ENCODE measurements at regions not wholly inside any gene's neighbourhood (a gene's known extent, or its start where the extent isn't known, plus 50 kb on each side); places are given as distances from the start of the nearest gene placed in this dataset.

- DNase-seq: no peak
Measured at GRCh38 chr6:169165561-169166300, 87.9 kb downstream of the THBS2 start.

- DNase-seq: no peak
Measured at GRCh38 chr6:169164986-169165385, 88.7 kb downstream of the THBS2 start.

- DNase-seq: no peak
Measured at GRCh38 chr6:169164451-169164850, 89.2 kb downstream of the THBS2 start.

DNA sequence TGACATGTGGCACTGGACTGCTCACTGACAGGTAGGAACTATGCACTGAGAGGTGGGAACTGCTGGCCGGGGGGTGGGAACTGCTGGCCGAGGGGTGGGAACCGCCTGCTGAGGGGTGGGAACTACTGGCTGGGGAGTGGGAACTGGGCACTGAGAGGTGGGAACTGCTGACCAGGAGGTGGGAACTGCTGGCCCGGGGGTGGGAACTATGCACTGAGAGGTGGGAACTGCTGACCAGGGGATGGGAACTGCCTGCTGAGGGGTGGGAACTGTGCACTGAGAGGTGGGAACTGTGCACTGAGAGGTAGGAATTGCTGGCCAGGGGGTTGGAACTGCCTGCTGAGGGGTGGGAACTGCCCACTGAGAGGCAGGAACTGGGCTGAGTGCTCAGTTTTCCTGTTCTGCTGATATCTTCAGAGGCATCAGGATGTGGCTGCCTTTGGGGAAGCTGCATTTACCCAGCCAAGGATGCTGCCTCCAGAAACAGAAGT lies 90.2 kb downstream of the THBS2 start:
- no peak for DNase-seq

- DNase-seq: no peak
Measured at GRCh38 chr6:169162752-169163407, 90.8 kb downstream of the THBS2 start.

DNA sequence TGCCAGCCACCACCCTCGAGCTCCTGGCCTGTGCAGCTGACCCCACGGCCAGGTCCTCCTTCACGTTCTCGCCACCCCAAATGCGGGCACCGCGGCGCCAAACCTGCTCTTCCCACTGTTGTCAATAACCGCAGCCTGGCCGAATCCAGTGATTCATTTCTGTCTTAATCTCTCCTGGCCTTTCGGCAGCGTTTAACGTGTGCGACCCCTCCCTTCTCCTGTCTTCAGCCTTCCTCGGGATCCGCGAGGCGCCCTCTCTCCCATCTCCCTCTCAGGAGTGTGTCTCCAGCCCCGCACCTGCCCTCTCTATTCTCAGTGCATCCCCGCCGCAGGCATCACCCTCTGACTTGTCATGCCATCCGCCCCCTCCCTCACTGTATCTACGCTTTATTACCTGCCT lies 91.4 kb downstream of the THBS2 start:
- no peak for DNase-seq

- no peak for DNase-seq
Measured at GRCh38 chr6:169161572-169162167, 92.0 kb downstream of the THBS2 start.

- DNase-seq: no peak
Measured at GRCh38 chr6:169160855-169161560, 92.6 kb downstream of the THBS2 start.

DNA sequence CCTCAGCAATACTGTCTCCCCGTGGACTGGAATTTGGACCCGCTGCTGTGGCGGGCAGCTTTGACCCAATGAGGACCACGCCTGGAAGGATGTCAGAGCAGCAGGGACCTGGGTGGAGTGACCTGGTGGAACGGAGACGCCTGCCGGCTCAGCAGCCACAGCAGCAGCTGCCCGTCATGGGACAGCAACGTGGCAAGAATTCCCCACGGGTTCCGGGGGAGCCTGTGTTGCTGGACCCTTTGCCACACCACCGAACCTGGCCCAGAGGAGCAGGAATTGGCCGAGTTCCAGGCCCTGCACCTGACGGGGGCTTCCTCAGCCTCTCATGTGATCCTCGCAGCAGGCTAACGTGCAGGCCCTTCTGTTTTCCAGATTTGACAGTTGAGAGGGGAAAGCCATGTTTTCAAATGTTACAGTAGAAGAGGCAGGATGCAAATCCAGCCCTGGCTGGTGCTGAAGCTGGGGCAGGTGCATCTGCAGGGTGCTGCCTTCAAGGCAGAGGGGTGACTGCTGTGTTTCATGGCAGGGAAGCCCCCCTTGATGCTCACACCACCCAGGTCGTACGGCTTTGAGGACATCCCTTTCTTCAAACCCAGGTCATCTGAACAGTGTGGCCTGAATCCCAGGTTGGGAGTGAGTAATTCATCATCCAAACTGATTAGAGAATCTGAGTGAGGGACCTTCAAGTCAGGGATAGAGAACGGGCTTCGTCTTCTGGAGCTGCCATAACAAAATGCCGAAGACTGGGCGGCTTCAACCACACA lies 93.4 kb downstream of the THBS2 start:
- DNase-seq: no peak

DNA sequence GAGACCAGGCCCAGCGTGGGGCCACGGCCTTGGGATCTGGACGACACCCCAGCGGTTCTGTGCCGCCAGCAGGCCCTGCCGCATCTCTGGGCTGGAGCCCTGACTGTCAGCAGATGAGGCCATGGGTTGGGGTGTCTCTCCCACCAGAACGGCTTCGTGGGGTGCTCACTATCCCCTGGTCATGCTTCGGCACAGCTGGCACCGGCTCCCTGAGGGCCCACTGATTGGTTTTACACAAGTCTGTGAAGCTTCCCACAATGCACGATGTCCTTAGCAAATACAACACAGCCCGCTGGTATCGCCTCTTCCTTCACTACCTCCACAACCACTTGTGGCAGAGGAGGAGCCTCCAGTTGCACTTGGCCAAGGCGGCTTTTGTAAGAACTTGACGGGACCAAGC lies 94.3 kb downstream of the THBS2 start:
- no peak for DNase-seq

- DNase-seq: no peak
Measured at GRCh38 chr6:169158691-169159090, 95.0 kb downstream of the THBS2 start.

- no peak for DNase-seq
Measured at GRCh38 chr6:169158174-169158573, 95.5 kb downstream of the THBS2 start.

DNA sequence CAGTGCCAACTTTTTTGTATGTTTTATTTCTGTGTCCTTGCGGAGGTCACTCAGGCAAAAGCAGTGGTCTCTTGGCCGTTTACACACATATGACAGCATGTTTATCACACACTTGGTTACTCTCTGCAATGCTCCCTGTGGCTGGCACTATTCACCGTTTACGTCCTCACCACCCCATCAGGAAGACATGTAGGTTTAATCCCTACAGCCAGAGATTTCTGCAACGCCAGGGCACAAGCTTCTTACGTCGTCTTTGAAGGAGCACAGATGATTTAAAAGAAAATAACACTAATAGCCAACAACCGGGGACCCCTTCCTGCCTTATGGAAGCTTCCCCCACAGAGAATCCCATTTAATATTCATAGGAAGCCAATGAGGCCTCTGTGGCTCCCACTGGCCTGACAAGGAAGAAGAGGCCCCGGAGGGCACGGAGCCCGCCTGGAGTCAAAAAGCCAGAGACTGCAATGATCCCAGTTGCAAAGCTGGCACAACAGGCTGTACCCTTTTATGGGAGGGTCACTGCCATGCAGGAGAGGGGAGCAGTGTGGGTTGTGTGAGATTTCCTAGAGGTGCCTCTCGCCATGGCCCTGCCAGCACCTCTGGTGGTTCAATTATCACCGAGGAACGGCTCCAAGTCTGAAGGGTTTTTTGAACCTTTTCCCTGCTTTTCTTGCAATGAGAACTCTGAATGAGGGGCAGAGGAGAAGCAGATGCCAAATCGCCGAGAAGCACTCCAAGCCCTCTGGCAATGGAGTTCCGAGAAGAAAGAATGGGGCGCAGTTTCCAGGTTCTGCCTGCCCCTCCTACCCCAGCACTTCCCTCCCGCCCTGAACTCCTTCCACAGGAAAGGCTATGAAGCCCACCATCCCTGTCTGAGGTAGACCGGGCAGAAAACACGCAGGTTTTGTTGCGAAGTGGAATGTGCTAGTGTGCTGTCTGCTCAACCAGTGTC lies 96.2 kb downstream of the THBS2 start:
- DNase-seq: no peak

DNA sequence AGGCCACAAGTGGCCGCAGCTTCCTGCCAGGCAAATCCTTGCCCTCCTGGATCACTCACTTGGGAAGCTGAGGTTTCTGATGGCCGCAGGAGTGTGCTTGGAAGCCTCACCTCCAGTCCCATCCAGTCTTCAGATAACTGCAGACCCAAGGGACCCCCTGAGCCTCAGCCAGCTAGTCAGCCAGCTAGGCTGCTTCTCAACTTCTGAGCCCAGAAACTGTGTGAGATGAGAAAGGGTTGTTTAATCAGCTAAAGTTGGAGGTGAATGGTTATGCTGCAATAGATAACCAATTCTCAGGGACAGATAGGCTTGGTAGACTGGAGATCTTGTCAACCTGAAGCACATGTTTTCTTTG lies 96.9 kb downstream of the THBS2 start:
- DNase-seq: no peak

- no peak for DNase-seq
Measured at GRCh38 chr6:169156108-169156792, 97.4 kb downstream of the THBS2 start.

DNA sequence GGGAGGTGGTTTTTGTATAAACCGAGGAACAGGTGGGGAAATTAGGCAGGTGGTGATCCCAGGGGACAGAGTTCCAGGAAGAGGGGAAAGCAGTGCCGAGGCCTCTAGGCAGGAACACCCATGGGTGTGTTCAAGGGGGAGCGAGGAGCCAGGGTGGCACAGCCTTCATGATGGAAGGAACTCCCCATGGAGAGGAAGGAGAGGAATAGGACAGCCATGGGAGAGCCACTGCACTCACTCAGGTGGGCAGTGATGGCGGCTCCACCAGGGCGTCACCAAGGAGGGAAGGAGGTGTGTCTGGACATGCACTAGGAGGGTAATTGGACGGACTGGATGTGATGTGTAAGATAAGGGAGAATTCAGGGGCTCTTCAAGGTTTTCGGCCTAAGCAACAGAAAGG lies 98.2 kb downstream of the THBS2 start:
- no peak for DNase-seq

DNA sequence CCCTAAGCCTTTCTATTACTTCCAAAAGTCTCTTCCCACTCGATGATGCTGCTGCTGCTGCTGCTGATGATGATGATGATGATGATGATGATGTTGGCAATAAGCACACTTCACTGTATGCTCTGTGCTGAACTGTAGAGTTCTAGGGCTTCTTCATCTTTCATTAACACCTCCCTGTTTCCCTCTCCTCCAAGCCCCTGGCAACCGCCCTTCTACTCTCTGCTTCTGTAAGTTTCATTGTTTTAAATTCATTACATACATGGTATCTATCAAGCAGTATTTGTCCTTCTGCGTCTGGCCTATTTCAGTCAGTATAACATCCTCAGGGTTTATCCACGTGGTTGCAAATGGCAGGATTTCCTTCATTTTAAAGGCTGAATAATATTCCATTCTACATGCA lies 100.2 kb downstream of the THBS2 start:
- DNase-seq: no peak

DNA sequence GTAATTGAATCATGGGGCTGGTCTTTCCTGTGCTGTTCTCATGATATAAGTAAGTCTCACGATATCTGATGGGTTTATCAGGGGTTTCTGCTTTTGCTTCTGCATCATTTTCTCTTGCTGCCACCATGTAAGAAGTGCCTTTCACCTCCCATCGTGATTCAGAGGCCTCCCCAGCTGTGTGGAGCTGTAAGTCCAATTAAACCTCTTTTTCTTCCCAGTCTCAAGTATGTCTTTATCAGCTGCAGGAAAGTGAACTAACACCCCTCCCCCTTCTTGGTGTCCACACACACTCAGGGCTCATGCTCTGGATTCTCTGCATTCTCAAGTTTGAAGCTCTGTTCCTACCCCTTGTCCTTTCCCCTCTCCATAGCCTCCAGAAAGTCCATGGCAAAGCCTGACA lies 107.1 kb downstream of the THBS2 start:
- DNase-seq: no peak

DNA sequence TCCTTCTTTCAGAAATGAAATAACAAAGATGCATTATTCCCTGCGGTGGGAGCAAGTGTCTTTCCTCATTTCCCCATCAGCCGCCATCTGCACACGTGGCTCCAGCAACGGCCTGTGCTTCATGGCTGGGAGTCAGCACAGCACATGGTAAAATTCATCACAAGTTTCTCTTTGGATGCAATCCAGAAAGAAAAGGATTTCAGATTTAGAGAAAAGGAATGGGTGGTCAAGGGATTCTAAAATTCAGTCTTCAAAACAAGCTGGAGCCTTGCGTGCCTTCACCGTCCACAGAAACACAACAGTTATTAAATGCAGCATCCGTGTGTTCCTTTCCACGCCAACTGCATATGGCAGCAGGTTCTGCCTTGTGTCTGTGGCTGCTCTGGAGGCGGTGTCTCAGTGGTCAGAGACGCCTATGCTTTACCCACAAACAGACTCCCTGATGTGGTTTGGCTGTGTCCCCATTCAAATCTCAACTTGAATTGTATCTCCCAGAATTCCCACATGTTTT lies 107.6 kb downstream of the THBS2 start:
- DNase-seq: no peak

DNA sequence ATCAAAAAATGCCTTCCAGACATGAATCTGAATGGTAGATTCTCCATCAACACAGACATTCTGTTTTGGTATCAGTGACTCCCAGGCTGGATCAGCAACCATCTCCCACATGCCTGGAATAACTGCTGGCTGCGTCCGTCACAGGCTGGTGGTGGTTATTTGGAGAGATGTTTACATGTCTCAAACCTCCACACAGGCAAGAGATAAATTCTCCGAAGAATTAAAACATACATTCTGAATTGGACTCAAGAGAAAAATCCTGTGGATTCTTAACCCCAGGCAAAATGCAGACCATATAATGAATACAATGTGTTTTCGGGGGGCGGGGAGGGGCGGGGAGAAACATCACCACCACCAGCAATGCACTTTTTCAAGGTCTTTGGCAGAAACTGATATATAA lies 108.2 kb downstream of the THBS2 start:
- no peak for DNase-seq

DNA sequence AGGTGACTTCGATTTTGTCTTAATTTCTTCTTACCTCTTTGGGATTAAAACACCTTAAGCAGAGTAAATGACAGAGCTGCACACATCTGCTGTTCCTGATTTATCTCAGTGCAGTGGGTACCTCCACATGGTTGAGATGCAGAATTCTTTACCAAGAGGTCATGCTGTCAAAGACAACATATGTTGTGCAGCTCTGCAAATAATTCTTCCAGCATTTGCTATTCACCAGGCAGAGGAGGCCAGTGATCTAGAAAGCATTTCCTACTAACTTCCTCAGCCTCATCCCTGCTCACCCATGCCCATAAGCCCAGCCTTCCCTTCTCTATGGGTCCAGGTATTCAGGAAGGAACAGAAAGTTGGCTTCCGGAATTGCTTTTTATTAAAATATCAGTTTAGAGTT lies 109.3 kb downstream of the THBS2 start:
- DNase-seq: no peak
